ENCODE measurements at regions not wholly inside any gene's neighbourhood (a gene's known extent, or its start where the extent isn't known, plus 50 kb on each side); places are given as distances from the start of the nearest gene placed in this dataset.

GRCh38 chr2:195307751-195308150, 349.3 kb upstream of the SLC39A10 start:
- Histone ChIP-seq H3K36me3 (ENCODE audit: low read depth) (no peaks in the 10 kb centered on the region), H3K9me3 (ENCODE audit: severe bottlenecking) (no peaks in the 10 kb centered on the region), H3K27me3 (ENCODE audit: insufficient read depth, poor library complexity, severe bottlenecking) (no peaks in the 10 kb centered on the region), H3K4me1 (ENCODE audit: insufficient read depth, poor library complexity, severe bottlenecking) (no peaks in the 10 kb centered on the region), H3K27ac (ENCODE audit: poor library complexity, severe bottlenecking) (no peak overlapping the region), H3K4me3 (ENCODE audit: severe bottlenecking) (no peak overlapping the region)
- no peak for ATAC-seq (ENCODE audit: low read depth)
- no peak for DNase-seq (ENCODE audit: low spot score)
- TF ChIP-seq CTCF (IDR thresholded peaks at IDR 0.05; ENCODE audit: poor library complexity, severe bottlenecking) = no peak

- Histone ChIP-seq H3K4me1 (ENCODE audit: insufficient read depth, poor library complexity, severe bottlenecking) (no peaks in the 10 kb centered on the region), H3K27me3 (ENCODE audit: insufficient read depth, poor library complexity, severe bottlenecking) (no peaks in the 10 kb centered on the region)
- no peak for DNase-seq (ENCODE audit: low spot score)
These were observed 352.7 kb upstream of the SLC39A10 start for GRCh38 chr2:195304310-195304709.

GRCh38 chr2:195300631-195301030, 356.4 kb upstream of the SLC39A10 start:
- no peaks in the 10 kb centered on the region for H3K27me3 ChIP-seq (ENCODE audit: insufficient read depth, poor library complexity, severe bottlenecking)
- no peak overlapping the region for H3K4me3 ChIP-seq (ENCODE audit: severe bottlenecking)
- H3K9me3 ChIP-seq (ENCODE audit: severe bottlenecking) = no peaks in the 10 kb centered on the region
- DNase-seq (ENCODE audit: low spot score) (no peak), ATAC-seq (ENCODE audit: low read depth) (no peak)
- H3K27ac ChIP-seq (ENCODE audit: poor library complexity, severe bottlenecking) = no peak overlapping the region
- TF ChIP-seq CTCF (IDR thresholded peaks at IDR 0.05; ENCODE audit: poor library complexity, severe bottlenecking) = no peak
- H3K4me1 ChIP-seq (ENCODE audit: insufficient read depth, poor library complexity, severe bottlenecking) = no peaks in the 10 kb centered on the region
- H3K36me3 ChIP-seq (ENCODE audit: low read depth) = no peaks in the 10 kb centered on the region

More at GRCh38 chr2:195304310-195304709, 352.7 kb upstream of the SLC39A10 start:
- no peak for ATAC-seq (ENCODE audit: low read depth)
- Histone ChIP-seq H3K9me3 (ENCODE audit: severe bottlenecking) (no peaks in the 10 kb centered on the region), H3K36me3 (ENCODE audit: low read depth) (no peaks in the 10 kb centered on the region), H3K27ac (ENCODE audit: poor library complexity, severe bottlenecking) (no peak overlapping the region), H3K4me3 (ENCODE audit: severe bottlenecking) (no peak overlapping the region)
- peak; percentile 45 for TF ChIP-seq CTCF (IDR thresholded peaks at IDR 0.05; ENCODE audit: poor library complexity, severe bottlenecking)

- Histone ChIP-seq H3K36me3 (ENCODE audit: low read depth) (no peaks in the 10 kb centered on the region), H3K27me3 (ENCODE audit: insufficient read depth, poor library complexity, severe bottlenecking) (no peaks in the 10 kb centered on the region), H3K4me1 (ENCODE audit: insufficient read depth, poor library complexity, severe bottlenecking) (no peaks in the 10 kb centered on the region), H3K27ac (ENCODE audit: poor library complexity, severe bottlenecking) (no peak overlapping the region), H3K9me3 (ENCODE audit: severe bottlenecking) (no peaks in the 10 kb centered on the region), H3K4me3 (ENCODE audit: severe bottlenecking) (no peak overlapping the region)
- no peak for TF ChIP-seq CTCF (IDR thresholded peaks at IDR 0.05; ENCODE audit: poor library complexity, severe bottlenecking)
- DNase-seq (ENCODE audit: low spot score) (no peak), ATAC-seq (ENCODE audit: low read depth) (no peak)
These were observed 357.4 kb upstream of the SLC39A10 start for GRCh38 chr2:195299600-195299999.

- no peaks in the 10 kb centered on the region for H3K4me1 ChIP-seq (ENCODE audit: insufficient read depth, poor library complexity, severe bottlenecking)
- no peak overlapping the region for H3K27ac ChIP-seq (ENCODE audit: poor library complexity, severe bottlenecking)
- DNase-seq (ENCODE audit: low spot score) (no peak), ATAC-seq (ENCODE audit: low read depth) (no peak)
- H3K9me3 ChIP-seq (ENCODE audit: severe bottlenecking) = no peaks in the 10 kb centered on the region
- no peaks in the 10 kb centered on the region for H3K36me3 ChIP-seq (ENCODE audit: low read depth)
- H3K4me3 ChIP-seq (ENCODE audit: severe bottlenecking) = no peak overlapping the region
- no peak for TF ChIP-seq CTCF (IDR thresholded peaks at IDR 0.05; ENCODE audit: poor library complexity, severe bottlenecking)
- H3K27me3 ChIP-seq (ENCODE audit: insufficient read depth, poor library complexity, severe bottlenecking) = no peaks in the 10 kb centered on the region
These were observed 360.5 kb upstream of the SLC39A10 start for GRCh38 chr2:195296490-195296889.
